C4-2B (cell line): ENCODE measurements at regions not wholly inside any gene's neighbourhood (a gene's known extent, or its start where the extent isn't known, plus 50 kb on each side); places are given as distances from the start of the nearest gene placed in this dataset.

Source experiments
- ZFX ChIP-seq: fragments of 450-650 bp; IDR thresholded peaks from 2 replicates; pipeline ENCODE4 v1.6.1; 2017
- TF ChIP-seq, protein P1 (sequence below): fragments of 450-650 bp; conservative IDR thresholded peaks from 2 replicates; pipeline ENCODE4 v1.5.1; 2017; ENCODE audit warnings: mild to moderate bottlenecking

DNA sequence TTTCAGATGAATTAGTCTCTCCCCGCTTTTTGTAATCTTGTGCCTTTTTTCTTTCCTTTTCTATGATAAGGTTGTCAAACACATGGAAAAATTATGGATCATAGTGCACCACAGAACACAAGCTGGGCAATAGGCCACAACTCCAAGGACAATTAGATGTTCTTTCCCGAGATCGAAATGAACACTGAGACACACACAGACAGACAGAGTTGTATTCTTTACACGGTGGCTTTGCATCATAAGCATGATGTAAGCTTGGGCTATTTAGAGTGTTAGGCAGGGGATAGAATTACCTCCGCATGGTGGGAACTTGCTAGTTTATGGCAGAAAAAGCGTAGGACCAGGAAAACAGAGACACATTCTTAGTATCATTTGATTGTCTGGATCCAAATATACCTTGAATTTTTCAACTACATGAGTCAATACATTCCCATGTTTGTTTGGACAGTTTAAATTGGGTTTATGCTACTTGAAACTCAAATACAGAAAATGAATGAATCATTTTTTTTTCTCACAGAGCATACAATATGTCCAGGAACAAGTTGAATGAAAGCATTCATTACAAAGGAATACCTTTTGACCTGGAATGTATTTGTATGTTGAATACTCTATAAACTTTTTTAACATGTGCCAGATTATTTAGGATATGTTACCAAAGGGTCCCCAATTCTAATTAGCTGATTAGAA lies 1611.5 kb upstream of the TMEFF2 start:
- TF ChIP-seq, protein P1, sequence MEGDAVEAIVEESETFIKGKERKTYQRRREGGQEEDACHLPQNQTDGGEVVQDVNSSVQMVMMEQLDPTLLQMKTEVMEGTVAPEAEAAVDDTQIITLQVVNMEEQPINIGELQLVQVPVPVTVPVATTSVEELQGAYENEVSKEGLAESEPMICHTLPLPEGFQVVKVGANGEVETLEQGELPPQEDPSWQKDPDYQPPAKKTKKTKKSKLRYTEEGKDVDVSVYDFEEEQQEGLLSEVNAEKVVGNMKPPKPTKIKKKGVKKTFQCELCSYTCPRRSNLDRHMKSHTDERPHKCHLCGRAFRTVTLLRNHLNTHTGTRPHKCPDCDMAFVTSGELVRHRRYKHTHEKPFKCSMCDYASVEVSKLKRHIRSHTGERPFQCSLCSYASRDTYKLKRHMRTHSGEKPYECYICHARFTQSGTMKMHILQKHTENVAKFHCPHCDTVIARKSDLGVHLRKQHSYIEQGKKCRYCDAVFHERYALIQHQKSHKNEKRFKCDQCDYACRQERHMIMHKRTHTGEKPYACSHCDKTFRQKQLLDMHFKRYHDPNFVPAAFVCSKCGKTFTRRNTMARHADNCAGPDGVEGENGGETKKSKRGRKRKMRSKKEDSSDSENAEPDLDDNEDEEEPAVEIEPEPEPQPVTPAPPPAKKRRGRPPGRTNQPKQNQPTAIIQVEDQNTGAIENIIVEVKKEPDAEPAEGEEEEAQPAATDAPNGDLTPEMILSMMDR: no peak
- TF ChIP-seq ZFX: no peak
